ENCODE measurements at regions not wholly inside any gene's neighbourhood (a gene's known extent, or its start where the extent isn't known, plus 50 kb on each side); places are given as distances from the start of the nearest gene placed in this dataset.

- H3K4me3 ChIP-seq (ENCODE audit: low read depth, low read length), result no peak overlapping the region
- DNase-seq (ENCODE audit: low read depth), result no peak
- TF ChIP-seq CTCF (IDR thresholded peaks at IDR 0.05; ENCODE audit: insufficient read depth, low read length), result no peak
Observed at GRCh38 chr5:125785407-125785806, 637.8 kb upstream of the GRAMD2B start.

- no peak overlapping the region for H3K4me3 ChIP-seq (ENCODE audit: low read depth, low read length)
- no peak for DNase-seq (ENCODE audit: low read depth)
- no peak for TF ChIP-seq CTCF (IDR thresholded peaks at IDR 0.05; ENCODE audit: insufficient read depth, low read length)
Observed at GRCh38 chr5:125786021-125786420, 637.2 kb upstream of the GRAMD2B start.

DNA sequence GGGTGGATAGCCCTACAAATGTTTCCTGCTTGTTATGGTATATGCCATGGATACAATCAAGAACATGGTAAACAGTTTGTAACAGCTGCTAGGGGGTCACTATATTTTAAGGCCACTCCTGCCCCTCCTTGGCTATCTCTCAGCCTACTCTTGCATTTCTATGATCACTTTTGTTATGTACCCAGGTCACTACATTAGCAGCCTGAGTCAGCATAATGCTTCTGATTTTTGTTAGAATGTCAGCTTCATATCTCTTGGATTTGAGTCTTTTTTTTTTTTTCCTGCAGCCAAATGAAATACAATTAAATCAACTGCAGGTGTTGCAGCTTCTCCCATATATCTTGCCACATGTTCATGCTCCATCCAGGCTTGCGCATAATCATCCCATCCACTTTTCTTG is 629.7 kb upstream of the GRAMD2B start:
- H3K4me3 ChIP-seq (ENCODE audit: low read depth, low read length), result no peak overlapping the region
- no peak for TF ChIP-seq CTCF (IDR thresholded peaks at IDR 0.05; ENCODE audit: insufficient read depth, low read length)
- no peak for DNase-seq (ENCODE audit: low read depth)

GRCh38 chr5:125794922-125795321 is 628.3 kb upstream of the GRAMD2B start:
- no peak for DNase-seq (ENCODE audit: low read depth)
- no peak for TF ChIP-seq CTCF (IDR thresholded peaks at IDR 0.05; ENCODE audit: insufficient read depth, low read length)
- H3K4me3 ChIP-seq (ENCODE audit: low read depth, low read length), result no peak overlapping the region

GRCh38 chr5:125798307-125798706 is 624.9 kb upstream of the GRAMD2B start:
- TF ChIP-seq CTCF (IDR thresholded peaks at IDR 0.05; ENCODE audit: insufficient read depth, low read length), result no peak
- no peak overlapping the region for H3K4me3 ChIP-seq (ENCODE audit: low read depth, low read length)
- peak; percentile 70 for DNase-seq (ENCODE audit: low read depth)

DNA sequence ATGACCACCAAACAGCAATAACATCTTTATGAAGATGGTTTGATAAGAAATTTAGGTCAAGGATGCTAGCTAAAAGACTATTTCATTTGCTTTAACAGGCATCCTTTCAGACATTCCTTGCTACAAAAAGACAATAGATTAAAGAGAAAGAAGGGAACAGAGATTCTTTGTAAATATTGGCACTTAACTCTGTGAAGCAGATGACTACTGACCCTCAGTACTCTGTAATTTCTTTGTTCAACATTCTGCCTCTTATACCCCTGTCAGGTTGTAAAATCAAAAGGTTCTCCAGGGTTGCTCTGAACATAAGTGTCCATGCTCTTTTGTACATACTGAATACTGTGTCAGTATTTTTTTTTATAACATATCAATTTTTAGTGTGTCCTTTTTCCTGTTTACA is 610.6 kb upstream of the GRAMD2B start:
- DNase-seq (ENCODE audit: low read depth), result no peak
- no peak overlapping the region for H3K4me3 ChIP-seq (ENCODE audit: low read depth, low read length)
- no peak for TF ChIP-seq CTCF (IDR thresholded peaks at IDR 0.05; ENCODE audit: insufficient read depth, low read length)

- DNase-seq (ENCODE audit: low read depth), result no peak
- no peak overlapping the region for H3K4me3 ChIP-seq (ENCODE audit: low read depth, low read length)
- no peak for TF ChIP-seq CTCF (IDR thresholded peaks at IDR 0.05; ENCODE audit: insufficient read depth, low read length)
Observed at GRCh38 chr5:125813221-125813974, 609.8 kb upstream of the GRAMD2B start.
